ENCODE measurements at regions not wholly inside any gene's neighbourhood (a gene's known extent, or its start where the extent isn't known, plus 50 kb on each side); places are given as distances from the start of the nearest gene placed in this dataset.

- TF ChIP-seq, protein P1, sequence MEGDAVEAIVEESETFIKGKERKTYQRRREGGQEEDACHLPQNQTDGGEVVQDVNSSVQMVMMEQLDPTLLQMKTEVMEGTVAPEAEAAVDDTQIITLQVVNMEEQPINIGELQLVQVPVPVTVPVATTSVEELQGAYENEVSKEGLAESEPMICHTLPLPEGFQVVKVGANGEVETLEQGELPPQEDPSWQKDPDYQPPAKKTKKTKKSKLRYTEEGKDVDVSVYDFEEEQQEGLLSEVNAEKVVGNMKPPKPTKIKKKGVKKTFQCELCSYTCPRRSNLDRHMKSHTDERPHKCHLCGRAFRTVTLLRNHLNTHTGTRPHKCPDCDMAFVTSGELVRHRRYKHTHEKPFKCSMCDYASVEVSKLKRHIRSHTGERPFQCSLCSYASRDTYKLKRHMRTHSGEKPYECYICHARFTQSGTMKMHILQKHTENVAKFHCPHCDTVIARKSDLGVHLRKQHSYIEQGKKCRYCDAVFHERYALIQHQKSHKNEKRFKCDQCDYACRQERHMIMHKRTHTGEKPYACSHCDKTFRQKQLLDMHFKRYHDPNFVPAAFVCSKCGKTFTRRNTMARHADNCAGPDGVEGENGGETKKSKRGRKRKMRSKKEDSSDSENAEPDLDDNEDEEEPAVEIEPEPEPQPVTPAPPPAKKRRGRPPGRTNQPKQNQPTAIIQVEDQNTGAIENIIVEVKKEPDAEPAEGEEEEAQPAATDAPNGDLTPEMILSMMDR (IDR thresholded peaks at IDR 0.05; ENCODE audit: low read depth, low read length): no peak
- no peak for TF ChIP-seq EZH2phosphoT487 (IDR thresholded peaks at IDR 0.05; ENCODE audit: low read depth)
Observed at GRCh38 chr15:95659656-95660055, 670.8 kb upstream of the NR2F2 start.

Data from OCI-LY3 (cell line).